ENCODE measurements at regions not wholly inside any gene's neighbourhood (a gene's known extent, or its start where the extent isn't known, plus 50 kb on each side); places are given as distances from the start of the nearest gene placed in this dataset.

DNA sequence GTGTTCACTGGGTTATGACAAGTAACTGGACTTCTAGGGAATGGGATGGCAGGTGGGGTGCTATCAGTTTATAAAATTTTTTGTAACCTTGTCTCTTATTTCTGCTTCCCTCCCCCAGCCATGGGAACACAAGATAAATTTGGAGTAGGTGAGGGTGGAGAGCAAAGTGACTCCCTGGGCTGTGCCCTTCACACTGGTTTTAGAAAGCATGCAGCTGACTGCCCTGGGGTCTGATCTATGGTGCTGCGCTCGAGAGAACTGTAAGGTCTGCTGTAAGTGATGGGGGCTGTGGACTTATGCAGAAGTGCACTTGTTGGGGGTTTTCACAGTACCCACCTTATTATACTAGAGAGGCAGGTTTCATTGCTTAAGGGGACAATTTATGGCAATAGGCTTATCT is 247.7 kb upstream of the DMRT1 start:
- no peaks in the 10 kb centered on the region for H3K36me3 ChIP-seq (ENCODE audit: control insufficient read depth in 2 of 2, insufficient read depth in 2 of 2, low read length in 1 of 2)
- H3K27me3 ChIP-seq (ENCODE audit: control insufficient read depth in 1 of 2, insufficient read depth in 2 of 2, low read length in 2 of 2): no peaks in the 10 kb centered on the region
- 90 to 95% methylated on average over 2 of the region's 2 CpGs for WGBS, 2 donors
- no peak overlapping the region for H3K4me3 ChIP-seq (ENCODE audit: low read depth in 1 of 2, low read length in 2 of 2)
- peaks cover 0 to 6% of the 10 kb centered on the region in 2 donors for H3K4me1 ChIP-seq (ENCODE audit: control insufficient read depth in 2 of 2, insufficient read depth in 2 of 2, low read length in 1 of 2)
- no peak overlapping the region for H3K27ac ChIP-seq (ENCODE audit: low read depth in 2 of 2, low read length in 1 of 2)
- H3K9me3 ChIP-seq (ENCODE audit: control insufficient read depth in 2 of 2, insufficient read depth in 1 of 2, low read depth in 1 of 2, low read length in 1 of 2): no peaks in the 10 kb centered on the region

GRCh38 chr9:596703-597102 is 244.8 kb upstream of the DMRT1 start:
- WGBS, 2 donors: 94 to 95% methylated on average over 2 of the region's 2 CpGs
- Histone ChIP-seq H3K4me3 (ENCODE audit: low read depth in 1 of 2, low read length in 2 of 2) (no peak overlapping the region), H3K27ac (ENCODE audit: low read depth in 2 of 2, low read length in 1 of 2) (no peak overlapping the region), H3K4me1 (ENCODE audit: control insufficient read depth in 2 of 2, insufficient read depth in 2 of 2, low read length in 1 of 2) (no peaks in the 10 kb centered on the region), H3K27me3 (ENCODE audit: control insufficient read depth in 1 of 2, insufficient read depth in 2 of 2, low read length in 2 of 2) (no peaks in the 10 kb centered on the region), H3K36me3 (ENCODE audit: control insufficient read depth in 2 of 2, insufficient read depth in 2 of 2, low read length in 1 of 2) (no peaks in the 10 kb centered on the region), H3K9me3 (ENCODE audit: control insufficient read depth in 2 of 2, insufficient read depth in 1 of 2, low read depth in 1 of 2, low read length in 1 of 2) (no peaks in the 10 kb centered on the region)

GRCh38 chr9:600006-600405 is 241.5 kb upstream of the DMRT1 start:
- H3K36me3 ChIP-seq (ENCODE audit: control insufficient read depth in 2 of 2, insufficient read depth in 2 of 2, low read length in 1 of 2): no peaks in the 10 kb centered on the region
- no peaks in the 10 kb centered on the region for H3K27me3 ChIP-seq (ENCODE audit: control insufficient read depth in 1 of 2, insufficient read depth in 2 of 2, low read length in 2 of 2)
- no peak overlapping the region for H3K27ac ChIP-seq (ENCODE audit: low read depth in 2 of 2, low read length in 1 of 2)
- H3K4me1 ChIP-seq (ENCODE audit: control insufficient read depth in 2 of 2, insufficient read depth in 2 of 2, low read length in 1 of 2): no peaks in the 10 kb centered on the region
- no peaks in the 10 kb centered on the region for H3K9me3 ChIP-seq (ENCODE audit: control insufficient read depth in 2 of 2, insufficient read depth in 1 of 2, low read depth in 1 of 2, low read length in 1 of 2)
- 85 to 86% methylated on average over 3 of the region's 3 CpGs for WGBS, 2 donors
- no peak overlapping the region for H3K4me3 ChIP-seq (ENCODE audit: low read depth in 1 of 2, low read length in 2 of 2)

DNA sequence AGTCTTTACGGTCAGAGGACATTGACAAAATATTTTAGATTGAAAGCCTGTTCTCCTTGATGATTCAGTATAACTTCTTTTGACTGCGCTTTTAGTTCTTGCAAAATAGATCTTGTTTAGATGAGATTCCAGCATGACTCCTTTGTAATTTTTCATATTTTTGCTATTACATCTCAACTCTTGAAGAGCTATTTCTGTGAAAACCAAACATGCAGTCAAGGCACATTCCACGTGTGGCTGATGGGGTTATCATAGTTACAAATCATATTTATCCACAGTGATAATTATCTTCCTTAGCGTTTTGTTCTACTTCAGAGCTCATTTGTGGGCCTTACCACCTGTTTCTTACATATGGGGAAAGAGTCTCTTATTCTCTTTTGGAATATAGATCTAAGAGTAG is 238.8 kb upstream of the DMRT1 start:
- 65 to 66% methylated on average over 4 of the region's 4 CpGs for WGBS, 2 donors
- Histone ChIP-seq H3K36me3 (ENCODE audit: control insufficient read depth in 2 of 2, insufficient read depth in 2 of 2, low read length in 1 of 2) (no peaks in the 10 kb centered on the region), H3K4me3 (ENCODE audit: low read depth in 1 of 2, low read length in 2 of 2) (no peak overlapping the region)

DNA sequence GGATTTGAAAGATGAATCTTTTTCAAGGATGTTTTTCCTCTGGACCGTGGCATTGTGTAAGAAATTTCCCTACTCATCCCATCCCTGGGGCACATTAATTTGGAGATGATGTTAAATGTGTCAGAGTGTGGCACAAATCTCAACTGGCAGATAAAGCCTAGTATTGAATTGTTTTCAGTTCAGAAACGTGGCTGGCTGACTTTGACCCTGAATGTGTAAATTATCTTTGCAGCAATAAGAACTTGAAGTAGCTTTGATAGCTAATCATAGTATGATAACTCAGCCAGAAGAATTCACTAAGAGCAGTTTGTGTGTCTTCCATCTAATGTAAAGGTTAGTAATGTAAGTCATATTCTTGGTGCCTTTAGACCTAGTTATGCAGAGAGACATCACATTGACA is 238.4 kb upstream of the DMRT1 start:
- H3K4me1 ChIP-seq (ENCODE audit: control insufficient read depth in 2 of 2, insufficient read depth in 2 of 2, low read length in 1 of 2): no peaks in the 10 kb centered on the region
- H3K9me3 ChIP-seq (ENCODE audit: control insufficient read depth in 2 of 2, insufficient read depth in 1 of 2, low read depth in 1 of 2, low read length in 1 of 2): no peaks in the 10 kb centered on the region
- no peak overlapping the region for H3K27ac ChIP-seq (ENCODE audit: low read depth in 2 of 2, low read length in 1 of 2)
- no peaks in the 10 kb centered on the region for H3K36me3 ChIP-seq (ENCODE audit: control insufficient read depth in 2 of 2, insufficient read depth in 2 of 2, low read length in 1 of 2)
- WGBS, 2 donors: 36 to 41% methylated on average over 2 of the region's 2 CpGs
- no peak overlapping the region for H3K4me3 ChIP-seq (ENCODE audit: low read depth in 1 of 2, low read length in 2 of 2)
- H3K27me3 ChIP-seq (ENCODE audit: control insufficient read depth in 1 of 2, insufficient read depth in 2 of 2, low read length in 2 of 2): no peaks in the 10 kb centered on the region

More for the DNA sequence above, 238.8 kb upstream of the DMRT1 start:
- no peaks in the 10 kb centered on the region for H3K27me3 ChIP-seq (ENCODE audit: control insufficient read depth in 1 of 2, insufficient read depth in 2 of 2, low read length in 2 of 2)
- H3K27ac ChIP-seq (ENCODE audit: low read depth in 2 of 2, low read length in 1 of 2): no peak overlapping the region
- H3K9me3 ChIP-seq (ENCODE audit: control insufficient read depth in 2 of 2, insufficient read depth in 1 of 2, low read depth in 1 of 2, low read length in 1 of 2): no peaks in the 10 kb centered on the region
- H3K4me1 ChIP-seq (ENCODE audit: control insufficient read depth in 2 of 2, insufficient read depth in 2 of 2, low read length in 1 of 2): no peaks in the 10 kb centered on the region

DNA sequence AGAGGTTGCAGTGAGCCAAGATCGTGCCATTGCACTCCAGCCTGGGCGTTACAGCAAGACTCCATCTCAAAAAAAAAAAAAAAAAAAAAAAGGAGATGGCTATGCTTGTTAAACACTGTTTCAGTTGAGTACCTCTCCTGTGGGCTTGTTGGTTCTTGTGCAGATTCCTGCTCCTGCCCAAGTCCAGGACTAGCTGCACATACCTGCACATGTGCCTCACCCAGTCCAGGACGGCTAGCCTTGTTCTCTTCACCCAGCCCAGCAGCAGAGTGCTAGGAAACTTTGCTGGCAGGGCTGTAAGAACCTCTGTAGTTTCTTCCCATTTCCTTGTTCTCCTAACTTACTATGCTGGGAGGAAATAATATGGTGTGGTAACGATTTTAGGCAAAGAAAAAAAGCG is 234.1 kb upstream of the DMRT1 start:
- 45 to 58% methylated on average over 5 of the region's 5 CpGs for WGBS, 2 donors
- peak overlapping the region; percentile 60 to 62 for H3K27ac ChIP-seq (ENCODE audit: low read depth in 2 of 2, low read length in 1 of 2)

GRCh38 chr9:613771-614347 is 227.6 kb upstream of the DMRT1 start:
- no peaks in the 10 kb centered on the region for H3K27me3 ChIP-seq (ENCODE audit: control insufficient read depth in 1 of 2, insufficient read depth in 2 of 2, low read length in 2 of 2)
- peaks cover 2 to 3% of the 10 kb centered on the region in 2 donors for H3K4me1 ChIP-seq (ENCODE audit: control insufficient read depth in 2 of 2, insufficient read depth in 2 of 2, low read length in 1 of 2)
- no peaks in the 10 kb centered on the region for H3K9me3 ChIP-seq (ENCODE audit: control insufficient read depth in 2 of 2, insufficient read depth in 1 of 2, low read depth in 1 of 2, low read length in 1 of 2)
- WGBS, 2 donors: 5 to 11% methylated on average over 7 of the region's 7 CpGs
- H3K4me3 ChIP-seq (ENCODE audit: low read depth in 1 of 2, low read length in 2 of 2): no peak overlapping the region
- H3K36me3 ChIP-seq (ENCODE audit: control insufficient read depth in 2 of 2, insufficient read depth in 2 of 2, low read length in 1 of 2): peaks cover 0 to 2% of the 10 kb centered on the region in 2 donors
- H3K27ac ChIP-seq (ENCODE audit: low read depth in 2 of 2, low read length in 1 of 2): peak overlapping the region; percentile 42 to 57

More for the DNA sequence above, 234.1 kb upstream of the DMRT1 start:
- no peaks in the 10 kb centered on the region for H3K27me3 ChIP-seq (ENCODE audit: control insufficient read depth in 1 of 2, insufficient read depth in 2 of 2, low read length in 2 of 2)
- peaks cover 0 to 3% of the 10 kb centered on the region in 2 donors for H3K4me1 ChIP-seq (ENCODE audit: control insufficient read depth in 2 of 2, insufficient read depth in 2 of 2, low read length in 1 of 2)
- no peak overlapping the region for H3K4me3 ChIP-seq (ENCODE audit: low read depth in 1 of 2, low read length in 2 of 2)
- H3K36me3 ChIP-seq (ENCODE audit: control insufficient read depth in 2 of 2, insufficient read depth in 2 of 2, low read length in 1 of 2): no peaks in the 10 kb centered on the region
- H3K9me3 ChIP-seq (ENCODE audit: control insufficient read depth in 2 of 2, insufficient read depth in 1 of 2, low read depth in 1 of 2, low read length in 1 of 2): no peaks in the 10 kb centered on the region

DNA sequence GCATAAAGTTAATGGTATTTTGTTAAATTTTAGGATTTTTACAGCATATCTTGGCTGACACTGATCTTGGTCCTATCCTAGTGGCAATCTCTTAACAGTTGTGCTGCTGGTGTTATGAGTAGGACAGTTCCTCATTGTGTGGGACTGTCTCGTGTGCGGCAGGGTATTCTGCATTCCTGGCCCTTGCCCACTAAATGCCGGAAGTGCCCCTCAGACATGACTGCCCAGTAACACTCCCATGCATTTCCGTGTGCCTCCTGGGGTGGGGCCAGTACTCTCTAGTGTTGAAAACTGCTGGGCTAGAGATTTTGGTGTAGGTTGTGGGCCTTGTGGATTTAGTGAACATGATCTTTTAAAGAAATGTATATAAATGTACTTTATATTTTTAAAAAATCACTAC is 227.1 kb upstream of the DMRT1 start:
- Histone ChIP-seq H3K27ac (ENCODE audit: low read depth in 2 of 2, low read length in 1 of 2) (peak overlapping the region; percentile 4 to 86), H3K4me1 (ENCODE audit: control insufficient read depth in 2 of 2, insufficient read depth in 2 of 2, low read length in 1 of 2) (peaks cover 2 to 3% of the 10 kb centered on the region in 2 donors)

GRCh38 chr9:615756-616155 is 225.7 kb upstream of the DMRT1 start:
- H3K36me3 ChIP-seq (ENCODE audit: control insufficient read depth in 2 of 2, insufficient read depth in 2 of 2, low read length in 1 of 2): peaks cover 0 to 2% of the 10 kb centered on the region in 2 donors
- 52 to 55% methylated on average over 3 of the region's 3 CpGs for WGBS, 2 donors
- H3K27ac ChIP-seq (ENCODE audit: low read depth in 2 of 2, low read length in 1 of 2): peak overlapping the region in 1 of 2 donors; percentile 40
- no peak overlapping the region for H3K4me3 ChIP-seq (ENCODE audit: low read depth in 1 of 2, low read length in 2 of 2)
- no peaks in the 10 kb centered on the region for H3K9me3 ChIP-seq (ENCODE audit: control insufficient read depth in 2 of 2, insufficient read depth in 1 of 2, low read depth in 1 of 2, low read length in 1 of 2)
- H3K27me3 ChIP-seq (ENCODE audit: control insufficient read depth in 1 of 2, insufficient read depth in 2 of 2, low read length in 2 of 2): no peaks in the 10 kb centered on the region
- peaks cover 2 to 3% of the 10 kb centered on the region in 2 donors for H3K4me1 ChIP-seq (ENCODE audit: control insufficient read depth in 2 of 2, insufficient read depth in 2 of 2, low read length in 1 of 2)

More for the DNA sequence above, 227.1 kb upstream of the DMRT1 start:
- Histone ChIP-seq H3K9me3 (ENCODE audit: control insufficient read depth in 2 of 2, insufficient read depth in 1 of 2, low read depth in 1 of 2, low read length in 1 of 2) (no peaks in the 10 kb centered on the region), H3K36me3 (ENCODE audit: control insufficient read depth in 2 of 2, insufficient read depth in 2 of 2, low read length in 1 of 2) (peaks cover 0 to 2% of the 10 kb centered on the region in 2 donors), H3K4me3 (ENCODE audit: low read depth in 1 of 2, low read length in 2 of 2) (no peak overlapping the region), H3K27me3 (ENCODE audit: control insufficient read depth in 1 of 2, insufficient read depth in 2 of 2, low read length in 2 of 2) (no peaks in the 10 kb centered on the region)
- WGBS, 2 donors: 34 to 44% methylated on average over 4 of the region's 4 CpGs

DNA sequence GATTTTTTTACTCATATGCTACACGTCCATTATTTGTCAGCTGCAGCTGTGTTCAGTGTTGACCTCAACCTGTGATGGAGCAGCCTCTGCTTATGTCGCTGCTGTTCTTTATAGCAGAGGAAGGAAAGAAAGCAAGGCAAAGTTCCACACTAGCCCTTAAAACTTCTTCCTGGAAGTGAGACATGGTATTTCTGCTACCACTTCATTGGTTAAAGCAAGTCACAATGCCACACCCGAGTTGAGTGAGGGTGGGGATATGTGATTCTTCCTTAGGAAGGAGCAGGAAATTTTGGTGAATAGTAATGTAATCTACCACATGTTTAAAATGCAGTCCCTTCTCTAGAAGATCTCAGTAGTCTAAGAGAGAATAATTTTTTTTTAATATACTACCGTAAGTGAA is 224.8 kb upstream of the DMRT1 start:
- WGBS, 2 donors: 66 to 78% methylated on average over 4 of the region's 4 CpGs
- H3K27ac ChIP-seq (ENCODE audit: low read depth in 2 of 2, low read length in 1 of 2): peak overlapping the region in 1 of 2 donors; percentile 10
- no peaks in the 10 kb centered on the region for H3K27me3 ChIP-seq (ENCODE audit: control insufficient read depth in 1 of 2, insufficient read depth in 2 of 2, low read length in 2 of 2)
- no peak overlapping the region for H3K4me3 ChIP-seq (ENCODE audit: low read depth in 1 of 2, low read length in 2 of 2)
- peaks cover 0 to 2% of the 10 kb centered on the region in 2 donors for H3K36me3 ChIP-seq (ENCODE audit: control insufficient read depth in 2 of 2, insufficient read depth in 2 of 2, low read length in 1 of 2)
- H3K9me3 ChIP-seq (ENCODE audit: control insufficient read depth in 2 of 2, insufficient read depth in 1 of 2, low read depth in 1 of 2, low read length in 1 of 2): no peaks in the 10 kb centered on the region
- H3K4me1 ChIP-seq (ENCODE audit: control insufficient read depth in 2 of 2, insufficient read depth in 2 of 2, low read length in 1 of 2): peaks cover 2 to 3% of the 10 kb centered on the region in 2 donors

Measured in esophagus (tissue), 2 donors.